Stomach (tissue), 4 donors: ENCODE measurements at regions not wholly inside any gene's neighbourhood (a gene's known extent, or its start where the extent isn't known, plus 50 kb on each side); places are given as distances from the start of the nearest gene placed in this dataset.

Experiments
- CTCF ChIP-seq, 7 experiments: fragments of 450-650 bp in 4 of 7; fragments of 200-600 bp in 3 of 7; sonication (generic) in 3 of 7; IDR thresholded peaks; one replicate each; pipeline ENCODE4 v1.5.1; 2016 to 2019; ENCODE audit warnings: antibody characterized with exemption in 7 of 7, control low read depth in 2 of 7, mild to moderate bottlenecking in 1 of 7
- POLR2A ChIP-seq, 4 donors: fragments of 450-650 bp; IDR thresholded peaks; one replicate each; pipeline ENCODE4 v1.6.1; 2016; ENCODE audit warnings: antibody characterized with exemption in 4 of 4, control low read depth in 2 of 4, mild to moderate bottlenecking in 1 of 4, moderate library complexity in 1 of 4
- POLR2AphosphoS5 ChIP-seq, 3 donors: sonication (generic); formaldehyde crosslinking; IDR thresholded peaks; one replicate each; pipeline ENCODE4 v1.6.1; 2016; ENCODE audit warnings: antibody characterized with exemption in 3 of 3

- TF ChIP-seq POLR2A (IDR thresholded peaks at IDR 0.05), result no peak
- TF ChIP-seq CTCF (IDR thresholded peaks at IDR 0.05), result no peak
- no peak for TF ChIP-seq POLR2AphosphoS5 (IDR thresholded peaks at IDR 0.05)
Observed at GRCh38 chr15:98562331-98562937, 85.9 kb upstream of the IGF1R start.
